ENCODE measurements at regions not wholly inside any gene's neighbourhood (a gene's known extent, or its start where the extent isn't known, plus 50 kb on each side); places are given as distances from the start of the nearest gene placed in this dataset.

- no TSS peak for BruUV-seq (replicated peaks)
- no peaks in the 10 kb centered on the region for H3K4me1 Mint-ChIP-seq (ENCODE audit: low read depth, unreplicated experiment)
- intact Hi-C loops (cut with micrococcal nuclease; ENCODE audit: unreplicated experiment), result no loop called here
Measured at GRCh38 chr5:83404182-83404716, 67.3 kb upstream of the VCAN start.

GRCh38 chr5:83405662-83406061, 65.9 kb upstream of the VCAN start:
- no TSS peak for BruUV-seq (replicated peaks)
- H3K27me3 Mint-ChIP-seq (ENCODE audit: unreplicated experiment), result no peaks in the 10 kb centered on the region
- no peak for DNase-seq
- peaks cover 11% of the 10 kb centered on the region for H3K9me3 Mint-ChIP-seq (ENCODE audit: low read depth, unreplicated experiment)
- H3K27ac Mint-ChIP-seq (ENCODE audit: unreplicated experiment), result no peak overlapping the region
- H3K4me3 Mint-ChIP-seq (ENCODE audit: low read depth, unreplicated experiment), result no peak overlapping the region
- no peaks in the 10 kb centered on the region for H3K4me1 Mint-ChIP-seq (ENCODE audit: low read depth, unreplicated experiment)
- CTCF ChIA-PET, result no interaction called here
- no peaks in the 10 kb centered on the region for H3K36me3 Mint-ChIP-seq (ENCODE audit: insufficient read depth, unreplicated experiment)
- TF ChIP-seq CTCF (IDR thresholded peaks at IDR 0.05; ENCODE audit: unreplicated experiment), result no peak
- intact Hi-C loops (cut with micrococcal nuclease; ENCODE audit: unreplicated experiment), result no loop called here

More at GRCh38 chr5:83404182-83404716, 67.3 kb upstream of the VCAN start:
- Mint-ChIP-seq H3K4me3 (ENCODE audit: low read depth, unreplicated experiment) (no peak overlapping the region), H3K9me3 (ENCODE audit: low read depth, unreplicated experiment) (peaks cover 3% of the 10 kb centered on the region), H3K27ac (ENCODE audit: unreplicated experiment) (no peak overlapping the region), H3K27me3 (ENCODE audit: unreplicated experiment) (no peaks in the 10 kb centered on the region), H3K36me3 (ENCODE audit: insufficient read depth, unreplicated experiment) (no peaks in the 10 kb centered on the region)
- no peak for DNase-seq
- no peak for TF ChIP-seq CTCF (IDR thresholded peaks at IDR 0.05; ENCODE audit: unreplicated experiment)
- CTCF ChIA-PET, result interaction anchor here (0.6 kb wide), 1 partner anchor 617 kb away, joined by 3 read pairs; no protein-coding TSS in a partner anchor

GRCh38 chr5:83406906-83407305, 64.6 kb upstream of the VCAN start:
- TF ChIP-seq CTCF (IDR thresholded peaks at IDR 0.05; ENCODE audit: unreplicated experiment), result no peak
- DNase-seq, result no peak
- Mint-ChIP-seq H3K27me3 (ENCODE audit: unreplicated experiment) (no peaks in the 10 kb centered on the region), H3K4me1 (ENCODE audit: low read depth, unreplicated experiment) (no peaks in the 10 kb centered on the region), H3K9me3 (ENCODE audit: low read depth, unreplicated experiment) (peaks cover 12% of the 10 kb centered on the region), H3K27ac (ENCODE audit: unreplicated experiment) (no peak overlapping the region), H3K4me3 (ENCODE audit: low read depth, unreplicated experiment) (no peak overlapping the region), H3K36me3 (ENCODE audit: insufficient read depth, unreplicated experiment) (no peaks in the 10 kb centered on the region)
- CTCF ChIA-PET, result no interaction called here
- intact Hi-C loops (cut with micrococcal nuclease; ENCODE audit: unreplicated experiment), result no loop called here
- BruUV-seq (replicated peaks), result no TSS peak

- CTCF ChIA-PET, result no interaction called here
- no peak for TF ChIP-seq CTCF (IDR thresholded peaks at IDR 0.05; ENCODE audit: unreplicated experiment)
- intact Hi-C loops (cut with micrococcal nuclease; ENCODE audit: unreplicated experiment), result no loop called here
Measured at GRCh38 chr5:83407931-83408330, 63.6 kb upstream of the VCAN start.

More at GRCh38 chr5:83407931-83408330, 63.6 kb upstream of the VCAN start:
- H3K27me3 Mint-ChIP-seq (ENCODE audit: unreplicated experiment), result no peaks in the 10 kb centered on the region
- H3K9me3 Mint-ChIP-seq (ENCODE audit: low read depth, unreplicated experiment), result peaks cover 12% of the 10 kb centered on the region
- no peak overlapping the region for H3K27ac Mint-ChIP-seq (ENCODE audit: unreplicated experiment)
- BruUV-seq (replicated peaks), result no TSS peak
- no peak for DNase-seq
- H3K36me3 Mint-ChIP-seq (ENCODE audit: insufficient read depth, unreplicated experiment), result no peaks in the 10 kb centered on the region
- no peak overlapping the region for H3K4me3 Mint-ChIP-seq (ENCODE audit: low read depth, unreplicated experiment)
- H3K4me1 Mint-ChIP-seq (ENCODE audit: low read depth, unreplicated experiment), result no peaks in the 10 kb centered on the region
